HG03095 (cell line): ENCODE measurements at regions not wholly inside any gene's neighbourhood (a gene's known extent, or its start where the extent isn't known, plus 50 kb on each side); places are given as distances from the start of the nearest gene placed in this dataset.

Experiments used
- ATAC-seq: cut with Tn5 transposase; IDR thresholded peaks from one replicate; pipeline ENCODE4 v1.9.1; 2021; ENCODE audit warnings: moderate library complexity; ENCODE audit not compliant: unreplicated experiment

- ATAC-seq = no peak
Observed at GRCh38 chr18:55166260-55166598, 207.0 kb upstream of the CCDC68 start.

- no peak for ATAC-seq
Observed at GRCh38 chr18:55163550-55163949, 204.3 kb upstream of the CCDC68 start.

- ATAC-seq = no peak
Observed at GRCh38 chr18:55161916-55162315, 202.7 kb upstream of the CCDC68 start.

GRCh38 chr18:55159027-55159426 lies 199.8 kb upstream of the CCDC68 start:
- no peak for ATAC-seq

- no peak for ATAC-seq
Observed at GRCh38 chr18:55158570-55158969, 199.3 kb upstream of the CCDC68 start.

GRCh38 chr18:55153346-55153745 lies 194.1 kb upstream of the CCDC68 start:
- ATAC-seq = no peak

GRCh38 chr18:55152801-55153200 lies 193.5 kb upstream of the CCDC68 start:
- no peak for ATAC-seq

- ATAC-seq = no peak
Observed at GRCh38 chr18:55149994-55150393, 190.7 kb upstream of the CCDC68 start.

- no peak for ATAC-seq
Observed at GRCh38 chr18:55147791-55148190, 188.5 kb upstream of the CCDC68 start.

GRCh38 chr18:55144193-55144930 lies 185.1 kb upstream of the CCDC68 start:
- ATAC-seq = no peak

- ATAC-seq = no peak
Observed at GRCh38 chr18:55142410-55142809, 183.1 kb upstream of the CCDC68 start.

- ATAC-seq = no peak
Observed at GRCh38 chr18:55141318-55141717, 182.1 kb upstream of the CCDC68 start.

- no peak for ATAC-seq
Observed at GRCh38 chr18:55139836-55140235, 180.6 kb upstream of the CCDC68 start.

- no peak for ATAC-seq
Observed at GRCh38 chr18:55139307-55139706, 180.0 kb upstream of the CCDC68 start.

GRCh38 chr18:55138401-55138800 lies 179.1 kb upstream of the CCDC68 start:
- ATAC-seq = no peak

GRCh38 chr18:55137602-55138001 lies 178.3 kb upstream of the CCDC68 start:
- no peak for ATAC-seq

- ATAC-seq = no peak
Observed at GRCh38 chr18:55136864-55137263, 177.6 kb upstream of the CCDC68 start.

GRCh38 chr18:55136258-55136657 lies 177.0 kb upstream of the CCDC68 start:
- ATAC-seq = no peak

- ATAC-seq = no peak
Observed at GRCh38 chr18:55133378-55133777, 174.1 kb upstream of the CCDC68 start.

GRCh38 chr18:55128437-55128836 lies 169.2 kb upstream of the CCDC68 start:
- no peak for ATAC-seq

- no peak for ATAC-seq
Observed at GRCh38 chr18:55124078-55124763, 165.0 kb upstream of the CCDC68 start.

- no peak for ATAC-seq
Observed at GRCh38 chr18:55123361-55123760, 164.1 kb upstream of the CCDC68 start.
